ENCODE measurements at regions not wholly inside any gene's neighbourhood (a gene's known extent, or its start where the extent isn't known, plus 50 kb on each side); places are given as distances from the start of the nearest gene placed in this dataset.

GRCh38 chr21:24205319-24205718 is 1402.0 kb downstream of the MRPL39 start:
- dilution Hi-C loops (cut with HindIII; ENCODE audit: low sequenced_read_pairs, unreplicated experiment) (no loop called here), intact Hi-C loops (cut with micrococcal nuclease) (no loop called here), in situ Hi-C loops (cut with MboI; ENCODE audit: low sequenced_read_pairs) (no loop called here)
- H2BK120ac ChIP-seq (ENCODE audit: low read depth, low read length), result no peak overlapping the region
- no peak overlapping the region for H3K4ac ChIP-seq (ENCODE audit: low read depth, low read length)
- no peak overlapping the region for H3K56ac ChIP-seq (ENCODE audit: extremely low read depth, insufficient read depth, low read length)
- H3K9ac ChIP-seq (ENCODE audit: low read depth, low read length), result no peak overlapping the region
- no peak overlapping the region for H2AK5ac ChIP-seq (ENCODE audit: low read depth, low read length)
- TF ChIP-seq, protein P1, sequence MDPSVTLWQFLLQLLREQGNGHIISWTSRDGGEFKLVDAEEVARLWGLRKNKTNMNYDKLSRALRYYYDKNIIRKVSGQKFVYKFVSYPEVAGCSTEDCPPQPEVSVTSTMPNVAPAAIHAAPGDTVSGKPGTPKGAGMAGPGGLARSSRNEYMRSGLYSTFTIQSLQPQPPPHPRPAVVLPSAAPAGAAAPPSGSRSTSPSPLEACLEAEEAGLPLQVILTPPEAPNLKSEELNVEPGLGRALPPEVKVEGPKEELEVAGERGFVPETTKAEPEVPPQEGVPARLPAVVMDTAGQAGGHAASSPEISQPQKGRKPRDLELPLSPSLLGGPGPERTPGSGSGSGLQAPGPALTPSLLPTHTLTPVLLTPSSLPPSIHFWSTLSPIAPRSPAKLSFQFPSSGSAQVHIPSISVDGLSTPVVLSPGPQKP (IDR thresholded peaks at IDR 0.05; ENCODE audit: borderline replicate concordance, low read depth, low read length), result no peak
- TF ChIP-seq MXI1 (IDR thresholded peaks at IDR 0.05; ENCODE audit: borderline replicate concordance, low read depth, low read length), result no peak
- no peak for TF ChIP-seq RCOR1 (IDR thresholded peaks at IDR 0.05; ENCODE audit: insufficient replicate concordance, low read length)
- no peak for TF ChIP-seq MAZ (IDR thresholded peaks at IDR 0.05; ENCODE audit: borderline replicate concordance, low read depth, low read length)
- TF ChIP-seq BHLHE40 (IDR thresholded peaks at IDR 0.05; ENCODE audit: low read depth, low read length), result no peak
- no peak for TF ChIP-seq CHD1 (IDR thresholded peaks at IDR 0.05; ENCODE audit: low read depth, low read length)
- no peak for TF ChIP-seq USF2 (IDR thresholded peaks at IDR 0.05; ENCODE audit: low read depth, low read length)
- no peak for TF ChIP-seq CEBPB (IDR thresholded peaks at IDR 0.05; ENCODE audit: low read depth, low read length)
- no peak for TF ChIP-seq CTCF (conservative IDR thresholded peaks at IDR 0.05; ENCODE audit: low read depth, low read length)
- TF ChIP-seq FOS (IDR thresholded peaks at IDR 0.05; ENCODE audit: low read depth, low read length), result no peak
- no peak for TF ChIP-seq SMC3 (IDR thresholded peaks at IDR 0.05; ENCODE audit: low read depth, low read length)
- BruUV-seq (replicated peaks), result no TSS peak
- CTCF ChIA-PET, result no interaction called here
- no peaks in the 10 kb centered on the region for H3K4me1 ChIP-seq (ENCODE audit: control insufficient read depth, insufficient read depth, low read length)
- no CpG with 5 or more reads among the region's 2 CpGs for WGBS, 2 experiments (ENCODE audit: extremely low coverage in 2 of 2, insufficient read length in 1 of 2)
- no peaks in the 10 kb centered on the region for H3K27me3 ChIP-seq (ENCODE audit: control insufficient read depth, insufficient read depth, low read length)
- H3K4me2 ChIP-seq (ENCODE audit: low read depth, low read length), result no peak overlapping the region
- no peak overlapping the region for H3K4me3 ChIP-seq (ENCODE audit: insufficient read depth, low read depth, low read length)
- H3K9me3 ChIP-seq (ENCODE audit: control insufficient read depth, insufficient read depth, low read length), result peaks cover 3% of the 10 kb centered on the region; the same call in 1 of the 2 replicates
- ATAC-seq (ENCODE audit: low read depth) (no peak), DNase-seq (no peak)
- H2BK5ac ChIP-seq (ENCODE audit: low read depth, low read length, poor library complexity, severe bottlenecking), result no peak overlapping the region
- no peak overlapping the region for H2AK9ac ChIP-seq (replicated peaks; ENCODE audit: low read depth, low read length, poor library complexity)
- no peak overlapping the region for H4K8ac ChIP-seq (ENCODE audit: low read depth in 2 of 2, low read length in 2 of 2)
- H3K36me3 ChIP-seq (ENCODE audit: control insufficient read depth, insufficient read depth, low read length), result no peaks in the 10 kb centered on the region
- no peaks in the 10 kb centered on the region for H3K79me1 ChIP-seq (ENCODE audit: low read depth in 1 of 2, low read length in 2 of 2)
- H2AFZ ChIP-seq (replicated peaks; ENCODE audit: low read length, poor library complexity), result no peak overlapping the region
- H3K27ac ChIP-seq (ENCODE audit: insufficient read depth, low read length), result no peak overlapping the region
- no peak overlapping the region for H3K23ac ChIP-seq (ENCODE audit: low read depth, low read length)
- no peak overlapping the region for H2BK20ac ChIP-seq (ENCODE audit: low read depth, low read length)
- H4K91ac ChIP-seq (ENCODE audit: insufficient read depth, low read depth, low read length), result no peak overlapping the region
- H3K9me1 ChIP-seq (ENCODE audit: insufficient read depth, low read length), result no peaks in the 10 kb centered on the region
- no peaks in the 10 kb centered on the region for H4K20me1 ChIP-seq (ENCODE audit: insufficient read depth, low read length)
- POLR2A ChIA-PET (ENCODE audit: unreplicated experiment), result no interaction called here
- H3K18ac ChIP-seq (ENCODE audit: low read depth, low read length), result no peak overlapping the region
- H4K5ac ChIP-seq (ENCODE audit: low read depth, low read length), result no peak overlapping the region
- H2BK15ac ChIP-seq (ENCODE audit: low read depth, low read length), result no peak overlapping the region
- no peak overlapping the region for H3K14ac ChIP-seq (replicated peaks; ENCODE audit: low read depth, low read length)

Measured in IMR-90 (cell line).